Neutrophil (primary cell): ENCODE measurements at regions not wholly inside any gene's neighbourhood (a gene's known extent, or its start where the extent isn't known, plus 50 kb on each side); places are given as distances from the start of the nearest gene placed in this dataset.

Experiments
- H3K27ac ChIP-seq: fragments of 200-600 bp; sonication (generic); 2 replicates; pipeline ENCODE4 v1.5.1; 2016; ENCODE audit warnings: mild to moderate bottlenecking, moderate library complexity
- H3K27me3 ChIP-seq: fragments of 200-600 bp; sonication (generic); 2 replicates; pipeline ENCODE4 v1.6.0; 2016; ENCODE audit warnings: mild to moderate bottlenecking
- H3K36me3 ChIP-seq: fragments of 200-600 bp; sonication (generic); 2 replicates; pipeline ENCODE4 v1.5.1; 2017
- H3K4me1 ChIP-seq, 2 experiments: fragments of 200-600 bp in 1 of 2; sonication (generic) in 1 of 2; 1 replicate in 1 of 2; 2 replicates in 1 of 2; pipeline versions ENCODE4 v1.5.1 to v1.6.1; 2013 to 2016; ENCODE audit warnings: low read depth in 1 of 2, low read length in 1 of 2, mild to moderate bottlenecking in 1 of 2, moderate library complexity in 1 of 2; ENCODE audit not compliant: control insufficient read depth in 1 of 2, insufficient read depth in 1 of 2
- H3K4me3 ChIP-seq, 2 experiments: fragments of 200-600 bp in 1 of 2; sonication (generic) in 1 of 2; 1 replicate in 1 of 2; 2 replicates in 1 of 2; pipeline ENCODE4 v1.5.1; 2013 to 2016; ENCODE audit warnings: low read depth in 1 of 2, low read length in 1 of 2, mild to moderate bottlenecking in 1 of 2, moderate library complexity in 1 of 2
- H3K9me3 ChIP-seq: fragments of 200-600 bp; sonication (generic); 2 replicates; pipeline ENCODE4 v1.5.1; 2016
- TF ChIP-seq, protein P1 (sequence below): fragments of 200-600 bp; sonication (generic); IDR thresholded peaks from 2 replicates; pipeline ENCODE4 v1.5.1; 2016; ENCODE audit warnings: antibody characterized with exemption

GRCh38 chr2:588074-588645, 89.0 kb downstream of the TMEM18 start:
- no peaks in the 10 kb centered on the region for H3K4me1 ChIP-seq
- no peaks in the 10 kb centered on the region for H3K36me3 ChIP-seq
- TF ChIP-seq, protein P1, sequence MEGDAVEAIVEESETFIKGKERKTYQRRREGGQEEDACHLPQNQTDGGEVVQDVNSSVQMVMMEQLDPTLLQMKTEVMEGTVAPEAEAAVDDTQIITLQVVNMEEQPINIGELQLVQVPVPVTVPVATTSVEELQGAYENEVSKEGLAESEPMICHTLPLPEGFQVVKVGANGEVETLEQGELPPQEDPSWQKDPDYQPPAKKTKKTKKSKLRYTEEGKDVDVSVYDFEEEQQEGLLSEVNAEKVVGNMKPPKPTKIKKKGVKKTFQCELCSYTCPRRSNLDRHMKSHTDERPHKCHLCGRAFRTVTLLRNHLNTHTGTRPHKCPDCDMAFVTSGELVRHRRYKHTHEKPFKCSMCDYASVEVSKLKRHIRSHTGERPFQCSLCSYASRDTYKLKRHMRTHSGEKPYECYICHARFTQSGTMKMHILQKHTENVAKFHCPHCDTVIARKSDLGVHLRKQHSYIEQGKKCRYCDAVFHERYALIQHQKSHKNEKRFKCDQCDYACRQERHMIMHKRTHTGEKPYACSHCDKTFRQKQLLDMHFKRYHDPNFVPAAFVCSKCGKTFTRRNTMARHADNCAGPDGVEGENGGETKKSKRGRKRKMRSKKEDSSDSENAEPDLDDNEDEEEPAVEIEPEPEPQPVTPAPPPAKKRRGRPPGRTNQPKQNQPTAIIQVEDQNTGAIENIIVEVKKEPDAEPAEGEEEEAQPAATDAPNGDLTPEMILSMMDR: no peak
- no peak overlapping the region for H3K27ac ChIP-seq
- H3K4me3 ChIP-seq: no peak overlapping the region
- peaks cover 11% of the 10 kb centered on the region for H3K27me3 ChIP-seq
- no peaks in the 10 kb centered on the region for H3K9me3 ChIP-seq

DNA sequence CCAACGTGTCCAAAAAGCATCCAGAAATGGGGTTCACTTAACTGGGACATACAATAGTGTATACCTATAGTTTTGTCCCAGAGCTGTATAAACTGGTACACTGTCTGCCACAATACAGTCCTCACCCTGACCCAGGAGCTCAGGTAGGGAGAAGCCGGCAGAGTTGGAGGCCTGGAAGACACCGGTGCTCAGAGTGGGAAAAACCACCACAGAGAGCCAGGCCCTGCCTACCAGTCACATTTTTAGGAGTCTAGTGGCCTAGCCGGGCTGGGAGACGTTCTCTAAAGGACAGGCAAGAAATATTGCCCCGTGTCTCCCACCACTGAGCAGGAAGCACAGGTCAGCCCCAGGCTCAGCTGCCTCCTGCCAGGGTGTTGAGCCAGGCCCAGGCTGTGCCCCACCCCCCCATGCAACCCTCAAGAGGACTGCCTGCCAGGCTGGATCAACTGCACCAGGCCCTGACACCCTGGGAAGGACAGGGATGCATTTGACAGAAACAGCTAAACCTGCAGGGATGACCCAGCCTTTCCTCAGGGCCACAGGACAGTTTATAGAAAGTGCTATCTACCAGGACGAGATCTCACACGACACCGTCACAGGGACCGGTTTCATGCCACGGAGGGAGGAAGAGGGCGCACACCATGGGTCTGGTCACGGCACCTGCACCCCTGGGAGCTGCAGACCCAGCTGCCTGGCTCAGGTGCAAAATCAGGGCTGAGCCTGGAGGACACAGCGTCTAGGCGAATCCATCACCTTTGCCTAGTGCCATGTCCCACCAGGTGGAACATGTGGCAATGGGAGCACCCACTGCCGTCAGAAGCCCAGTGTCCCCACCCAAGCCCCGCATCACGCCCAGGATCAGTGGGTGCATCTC, 89.9 kb downstream of the TMEM18 start:
- TF ChIP-seq, protein P1: no peak
- Histone ChIP-seq H3K4me3 (no peak overlapping the region), H3K36me3 (no peaks in the 10 kb centered on the region), H3K27ac (no peak overlapping the region), H3K9me3 (no peaks in the 10 kb centered on the region), H3K27me3 (peaks cover 11% of the 10 kb centered on the region), H3K4me1 (no peaks in the 10 kb centered on the region)

GRCh38 chr2:586641-587076, 90.5 kb downstream of the TMEM18 start:
- Histone ChIP-seq H3K4me1 (no peaks in the 10 kb centered on the region), H3K36me3 (no peaks in the 10 kb centered on the region), H3K4me3 (no peak overlapping the region), H3K27me3 (peaks cover 11% of the 10 kb centered on the region), H3K9me3 (no peaks in the 10 kb centered on the region), H3K27ac (no peak overlapping the region)
- TF ChIP-seq, protein P1: no peak

DNA sequence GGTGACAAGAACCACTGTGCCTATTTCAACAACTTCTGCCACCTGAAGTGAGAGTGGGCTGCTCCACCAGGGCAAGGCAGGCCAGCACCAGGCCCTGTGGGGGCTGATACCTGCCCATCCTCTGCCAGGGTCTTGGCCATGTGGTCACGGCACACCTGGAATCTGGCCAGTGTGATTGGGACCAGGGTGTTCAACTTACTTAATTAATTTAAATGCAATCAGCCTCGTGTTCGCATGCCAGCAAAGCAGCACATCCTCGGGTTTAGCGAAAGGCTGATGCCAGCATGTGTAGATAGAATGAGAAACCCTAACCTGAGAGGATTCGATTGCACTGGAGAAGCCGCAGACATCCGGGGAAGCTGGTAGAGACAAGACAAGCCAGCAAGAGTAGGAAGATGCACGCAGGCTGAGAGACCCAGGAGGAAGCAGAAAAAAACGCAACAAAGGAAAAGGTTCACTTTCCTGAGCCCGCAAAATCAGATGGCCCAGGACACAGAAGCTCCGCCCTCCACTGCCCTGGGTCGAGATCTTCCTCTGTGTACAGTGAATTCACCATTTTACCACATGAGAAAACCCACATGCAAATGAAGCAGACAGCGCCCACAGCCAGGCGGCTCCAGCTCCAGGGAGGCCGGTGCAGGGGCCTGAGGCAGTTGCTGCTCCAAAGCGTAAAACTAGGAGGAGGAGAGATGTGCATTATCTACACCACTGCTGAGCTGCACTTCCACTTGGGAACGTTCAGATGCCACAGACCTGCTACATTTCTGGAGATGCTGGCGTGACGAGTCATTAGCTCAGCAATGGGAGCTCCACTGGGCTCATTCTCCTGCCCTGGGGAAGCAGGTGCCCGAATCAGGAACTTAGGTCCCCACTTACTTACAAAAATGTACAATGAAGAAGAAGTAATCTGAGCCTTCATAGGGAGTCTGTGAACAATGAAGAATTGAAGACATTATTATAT, 92.1 kb downstream of the TMEM18 start:
- Histone ChIP-seq H3K27ac (no peak overlapping the region), H3K4me3 (no peak overlapping the region), H3K27me3 (peaks cover 11% of the 10 kb centered on the region), H3K36me3 (no peaks in the 10 kb centered on the region), H3K4me1 (no peaks in the 10 kb centered on the region), H3K9me3 (no peaks in the 10 kb centered on the region)
- TF ChIP-seq, protein P1: no peak

DNA sequence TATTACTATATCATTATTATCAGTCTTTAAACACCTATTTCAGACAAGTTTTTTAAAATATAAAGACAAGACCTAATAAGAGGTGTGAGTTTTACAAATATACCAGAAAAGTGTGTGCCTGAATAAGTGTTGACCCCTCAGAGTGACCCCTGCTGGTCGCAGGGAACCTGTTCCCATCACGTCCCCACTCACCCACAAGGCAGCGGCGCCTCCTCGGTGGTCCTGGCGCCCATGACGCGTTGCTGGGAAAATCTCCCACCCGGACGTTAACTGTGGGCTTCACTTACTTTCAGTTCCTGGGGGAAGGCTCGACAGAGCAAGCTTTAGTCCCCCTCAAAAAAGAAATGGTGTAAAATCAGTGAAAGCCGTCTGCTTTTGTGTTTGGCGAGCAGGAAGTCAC, 93.5 kb downstream of the TMEM18 start:
- Histone ChIP-seq H3K9me3 (no peaks in the 10 kb centered on the region), H3K27me3 (peaks cover 11% of the 10 kb centered on the region), H3K4me1 (no peaks in the 10 kb centered on the region), H3K4me3 (no peak overlapping the region), H3K27ac (no peak overlapping the region), H3K36me3 (no peaks in the 10 kb centered on the region)
- TF ChIP-seq, protein P1: no peak
